HT-29 (cell line): ENCODE measurements at regions not wholly inside any gene's neighbourhood (a gene's known extent, or its start where the extent isn't known, plus 50 kb on each side); places are given as distances from the start of the nearest gene placed in this dataset.

Experiments used
- DNase-seq: peaks from one replicate; pipeline ENCODE4 v3.0.0-alpha.2; 2015; ENCODE audit warnings: low spot score

GRCh38 chr5:125134216-125135081, 388.0 kb upstream of the ZNF608 start:
- DNase-seq: peak; percentile 57

DNA sequence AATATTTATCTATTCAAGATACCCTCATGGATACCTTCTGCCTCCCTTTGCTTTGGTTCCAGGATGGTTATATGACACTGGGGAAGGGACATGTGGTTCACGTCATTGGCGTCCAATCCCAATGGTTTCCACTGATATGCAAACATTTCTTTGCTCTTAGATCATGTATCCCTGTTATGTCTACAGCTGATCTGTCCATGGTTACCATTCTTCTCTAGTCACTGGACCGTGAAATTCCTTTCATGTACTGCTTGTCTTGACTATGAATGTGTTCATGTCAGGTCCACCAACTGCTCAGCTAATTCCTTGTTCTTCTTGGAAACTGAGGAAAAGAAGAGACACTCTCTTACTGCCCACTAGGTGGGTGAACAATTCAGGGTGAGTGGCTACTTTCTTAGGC, 391.1 kb upstream of the ZNF608 start:
- DNase-seq: no peak

DNA sequence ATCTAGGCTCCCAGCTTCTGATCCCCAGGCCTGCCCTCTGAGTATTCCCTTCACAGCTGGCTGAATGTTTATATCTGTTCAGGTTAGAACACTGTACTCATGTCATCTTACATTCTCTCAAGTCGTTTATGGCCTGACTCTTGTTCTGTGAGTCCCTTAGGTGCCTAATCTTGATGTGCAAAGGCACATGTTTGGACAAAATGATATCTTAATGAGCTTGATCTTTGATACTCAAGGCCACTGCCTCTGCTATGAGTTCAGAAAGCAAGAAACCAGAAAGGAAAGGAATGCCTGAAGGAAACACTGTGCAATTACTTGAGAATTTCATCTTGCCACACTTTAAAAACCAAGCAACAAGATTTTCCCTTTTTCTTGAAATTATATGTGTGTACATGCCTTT, 391.8 kb upstream of the ZNF608 start:
- no peak for DNase-seq

DNA sequence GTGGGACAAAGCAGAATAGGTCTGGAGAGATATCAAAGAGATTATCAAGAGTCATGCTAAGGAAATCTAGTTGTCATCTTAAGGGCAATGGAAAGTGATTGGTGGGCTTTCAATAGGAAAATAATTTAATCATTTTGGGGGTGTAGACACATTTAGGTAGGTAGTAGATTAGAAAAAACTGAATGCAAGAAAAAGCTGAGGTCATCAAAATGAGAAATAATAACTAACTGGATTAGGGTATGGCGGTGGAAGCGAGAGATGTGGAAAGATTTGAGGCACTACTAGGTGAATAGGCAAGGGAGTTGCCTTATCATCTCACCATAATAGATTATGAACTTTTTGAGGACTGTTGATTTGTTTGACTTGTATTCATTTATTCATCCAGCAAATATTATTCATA, 393.2 kb upstream of the ZNF608 start:
- DNase-seq: no peak

- no peak for DNase-seq
These were observed 393.8 kb upstream of the ZNF608 start for GRCh38 chr5:125140220-125140619.

DNA sequence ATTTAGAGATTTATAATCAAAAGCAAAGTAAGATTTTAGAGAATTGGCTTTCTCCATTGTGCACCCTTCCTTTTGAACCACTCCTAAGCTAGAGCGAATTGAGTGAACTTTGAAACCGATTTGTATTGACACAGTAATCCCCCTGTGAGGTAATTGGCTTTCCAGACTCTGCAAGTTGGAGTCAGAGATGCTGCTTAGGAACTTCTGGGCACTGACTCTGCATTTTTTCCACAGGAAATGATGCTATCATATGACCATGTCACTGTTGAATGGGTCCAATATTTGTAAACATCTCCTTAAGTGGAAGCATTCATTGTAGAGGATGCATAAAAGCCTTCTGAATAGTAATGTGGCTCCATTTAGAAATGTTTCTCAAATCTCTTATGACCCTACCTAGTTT, 394.4 kb upstream of the ZNF608 start:
- no peak for DNase-seq

- DNase-seq: no peak
These were observed 396.0 kb upstream of the ZNF608 start for GRCh38 chr5:125142458-125142857.

DNA sequence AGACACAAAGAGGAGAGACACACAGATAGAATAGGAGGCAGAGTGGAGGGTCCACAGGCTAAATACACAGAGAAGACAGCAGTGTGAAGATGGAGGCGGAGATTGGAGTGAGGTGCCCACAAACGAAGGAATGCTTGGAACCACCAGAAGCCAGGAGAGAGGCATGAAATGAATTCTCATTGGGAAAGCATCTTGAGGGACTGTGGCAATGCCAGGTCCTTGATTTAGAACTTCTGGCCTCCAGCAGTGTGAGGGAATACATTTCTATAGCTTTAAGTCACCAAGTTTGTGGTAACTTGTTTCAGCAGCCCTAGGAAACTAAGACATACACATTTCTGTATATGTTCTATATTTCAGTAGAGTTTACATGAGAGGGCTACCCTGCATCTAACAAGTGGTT, 396.6 kb upstream of the ZNF608 start:
- DNase-seq: no peak

DNA sequence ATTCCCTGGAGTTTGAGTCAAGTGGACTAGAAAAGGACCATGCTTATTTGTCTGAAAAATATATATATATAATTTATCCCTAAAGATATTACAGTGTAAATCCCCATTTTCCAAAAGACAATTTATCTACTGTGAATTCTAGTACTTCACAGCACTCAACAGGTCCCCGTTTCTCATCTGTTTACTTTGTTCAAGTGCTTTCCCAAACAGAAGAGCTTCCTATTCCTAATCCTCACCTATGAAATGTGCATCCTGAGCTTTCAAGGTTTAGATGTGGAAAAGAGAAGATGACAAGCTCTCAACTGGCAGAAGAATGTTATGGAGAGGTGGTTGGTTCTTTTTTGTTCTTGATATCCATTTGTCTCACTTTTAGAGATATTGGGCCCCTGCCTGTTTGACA, 401.6 kb upstream of the ZNF608 start:
- no peak for DNase-seq

GRCh38 chr5:125148706-125149105, 402.3 kb upstream of the ZNF608 start:
- no peak for DNase-seq

DNA sequence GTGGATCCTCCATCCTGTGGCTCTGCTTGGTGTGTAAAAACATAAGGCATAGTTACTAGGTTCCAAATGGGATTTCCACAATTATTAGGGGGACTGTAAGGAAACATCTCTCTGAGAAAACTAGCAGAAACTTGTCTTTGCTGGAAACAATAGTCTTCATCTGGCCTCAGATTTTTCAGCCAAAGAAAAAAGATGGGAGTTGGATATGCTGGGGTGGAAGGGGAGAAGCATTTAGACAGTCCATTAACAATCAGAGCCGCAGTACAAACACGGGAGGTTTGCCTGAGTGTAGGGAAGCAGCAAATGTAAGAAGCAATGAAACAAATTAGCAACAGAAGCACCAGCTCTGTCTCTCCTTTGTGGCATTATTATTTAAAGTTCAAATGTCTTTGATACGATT, 402.7 kb upstream of the ZNF608 start:
- DNase-seq: no peak

- no peak for DNase-seq
These were observed 403.1 kb upstream of the ZNF608 start for GRCh38 chr5:125149527-125149926.

- DNase-seq: no peak
These were observed 403.7 kb upstream of the ZNF608 start for GRCh38 chr5:125150041-125150669.

DNA sequence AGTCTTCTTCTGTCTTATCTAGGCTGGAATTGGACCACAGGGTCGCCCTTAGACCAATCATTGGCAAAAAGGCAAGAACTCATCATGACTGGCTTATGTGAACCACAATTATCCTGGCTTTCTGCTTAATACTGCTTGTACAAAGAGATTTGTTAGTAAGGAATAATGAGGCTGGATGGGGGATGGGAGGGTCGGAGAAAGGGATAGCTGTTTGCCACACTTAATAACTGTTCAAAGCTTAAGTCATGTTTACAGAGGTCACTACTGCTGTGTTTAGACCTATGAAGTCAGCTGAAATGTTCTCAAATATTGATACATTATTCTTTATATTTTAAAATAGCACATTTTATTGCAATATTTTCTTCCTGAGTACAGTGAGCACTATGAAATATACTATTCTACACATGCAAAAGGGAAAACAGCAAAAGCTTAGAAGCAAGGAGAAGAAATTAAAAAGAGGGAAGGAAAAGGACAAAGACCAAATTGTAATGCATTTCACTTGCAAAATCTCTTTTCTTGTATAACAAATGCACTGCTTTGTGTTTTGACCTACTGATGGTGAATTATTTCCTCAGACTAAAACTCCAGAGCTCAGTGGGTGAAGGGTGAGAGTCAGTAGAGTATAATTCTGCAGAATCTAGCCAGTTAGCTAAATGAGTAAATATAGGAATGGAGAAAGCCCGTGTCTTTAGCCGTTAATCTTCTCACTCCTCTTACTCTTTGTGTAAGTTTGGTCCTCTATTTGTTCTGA, 404.9 kb upstream of the ZNF608 start:
- no peak for DNase-seq

GRCh38 chr5:125152044-125152443, 405.6 kb upstream of the ZNF608 start:
- DNase-seq: no peak

DNA sequence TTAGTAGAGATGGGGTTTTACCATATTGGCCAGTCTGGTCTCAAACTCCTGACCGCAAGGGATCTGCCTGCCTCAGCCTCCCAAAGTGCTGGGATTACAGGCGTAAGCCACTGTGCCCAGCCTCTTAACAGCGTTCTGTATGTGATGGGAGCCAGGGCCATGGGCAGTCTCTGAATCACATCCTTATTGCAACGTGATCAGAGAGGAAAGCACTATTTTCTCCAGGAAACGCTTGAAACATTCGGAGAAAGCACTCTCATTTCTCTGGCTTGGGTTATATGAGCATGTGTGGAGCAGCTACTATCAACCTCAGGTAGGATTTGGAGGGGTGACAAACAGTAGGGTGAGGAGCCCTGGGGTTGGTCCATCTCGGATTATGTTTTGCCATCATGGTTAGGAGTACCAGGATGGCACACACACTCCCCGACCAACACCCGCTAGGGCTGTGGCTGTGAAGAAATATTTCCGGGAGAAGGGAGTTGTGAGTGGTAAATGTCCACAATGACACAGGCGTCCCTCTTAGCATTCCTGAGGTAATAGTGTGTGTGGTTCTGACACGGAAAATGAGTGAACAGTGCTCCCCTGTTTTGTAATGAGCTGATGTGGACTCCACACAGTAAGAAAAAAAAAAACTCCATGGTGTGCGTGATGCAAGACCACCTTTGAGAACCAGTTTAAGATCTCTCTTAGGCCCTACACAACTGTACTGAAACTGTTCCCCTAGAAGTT, 406.2 kb upstream of the ZNF608 start:
- DNase-seq: no peak

DNA sequence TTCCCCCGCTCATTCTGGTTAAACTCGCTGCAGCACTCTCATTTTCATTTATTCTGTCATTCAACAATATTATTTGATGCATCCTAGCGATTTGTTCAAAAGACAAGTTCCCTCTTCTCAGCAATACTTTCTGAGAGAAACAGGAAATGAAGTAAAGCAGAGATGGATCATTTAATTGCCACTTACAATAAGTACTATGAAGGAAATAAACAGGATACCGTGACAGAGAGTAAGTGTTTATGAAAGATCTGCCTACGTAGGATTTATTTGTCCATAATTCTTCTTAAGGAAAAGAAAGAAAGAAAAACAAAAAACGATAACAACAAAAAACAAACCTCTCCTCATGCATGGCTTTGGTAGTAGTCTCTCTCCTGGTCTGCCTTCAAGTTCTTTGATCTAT, 406.8 kb upstream of the ZNF608 start:
- DNase-seq: no peak

DNA sequence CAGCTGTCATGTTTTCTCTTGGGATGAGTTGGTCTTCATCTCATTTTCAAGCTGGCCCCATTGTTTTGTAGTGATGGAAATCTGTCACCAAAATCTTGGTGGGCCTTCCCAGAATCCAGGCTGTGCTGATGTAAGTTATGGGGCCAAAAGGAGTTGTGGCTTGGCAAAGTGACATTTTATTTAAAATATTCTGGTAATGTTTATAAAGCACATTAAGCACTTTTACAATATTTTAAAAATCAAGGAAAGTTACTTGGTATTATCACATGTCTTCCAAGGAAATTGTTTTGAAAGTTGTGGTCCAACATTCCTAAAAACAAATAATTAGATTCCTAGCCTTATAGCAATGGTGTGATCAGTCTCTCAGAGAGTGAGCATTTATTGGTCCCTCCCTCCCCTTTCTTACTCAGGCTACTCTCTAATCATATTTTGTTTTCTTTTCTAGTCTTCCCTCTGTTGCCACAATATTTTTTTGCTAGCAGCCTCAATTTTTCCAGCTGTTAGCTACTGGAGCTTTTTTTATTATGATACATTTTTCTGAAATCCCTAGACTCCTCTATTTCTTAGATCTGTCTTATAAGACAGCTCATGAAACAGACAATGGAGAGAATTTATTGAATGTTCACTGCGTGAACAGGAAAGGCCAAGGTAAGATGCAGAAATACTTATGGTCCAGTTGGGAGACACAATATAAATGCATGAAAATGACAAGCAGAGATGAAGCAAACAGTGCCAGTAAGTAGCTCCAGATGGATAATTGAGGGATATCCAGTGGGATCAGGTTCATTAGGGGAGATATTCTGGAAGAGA, 408.1 kb upstream of the ZNF608 start:
- DNase-seq: no peak

DNA sequence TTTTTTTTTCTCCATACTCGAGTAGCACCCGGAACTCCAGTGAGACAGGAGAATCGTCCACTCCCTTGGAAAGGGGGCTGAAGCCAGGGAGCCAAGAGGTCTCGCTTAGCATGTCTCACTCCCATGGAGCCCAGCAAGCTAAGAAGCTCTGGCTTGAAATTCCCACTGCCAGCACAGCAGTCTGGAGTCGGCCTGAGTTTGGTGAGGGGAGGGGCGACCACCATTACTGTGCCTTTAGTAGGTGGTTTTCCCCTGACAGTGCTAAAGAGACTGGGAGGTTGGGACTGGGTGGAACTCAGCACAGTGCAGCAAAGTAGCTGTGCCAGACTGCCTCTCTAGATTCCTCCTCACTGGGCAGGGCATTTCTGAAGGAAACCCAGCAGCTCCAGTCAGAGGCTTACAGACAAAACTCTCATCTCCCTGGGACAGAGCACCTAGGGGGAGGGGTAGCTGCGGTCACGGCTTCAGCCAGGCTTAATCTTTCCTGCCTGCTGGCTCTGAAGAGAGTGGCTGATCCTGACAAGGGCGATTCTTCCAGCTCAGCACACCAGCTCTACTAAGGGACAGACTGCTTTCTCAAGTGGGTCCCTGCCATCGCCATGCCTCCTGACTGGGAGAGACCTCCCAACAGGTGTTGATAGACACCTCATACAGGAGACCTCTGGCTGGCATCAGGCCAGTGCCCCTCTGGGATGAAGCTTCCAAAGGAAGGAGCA, 414.5 kb upstream of the ZNF608 start:
- DNase-seq: no peak

DNA sequence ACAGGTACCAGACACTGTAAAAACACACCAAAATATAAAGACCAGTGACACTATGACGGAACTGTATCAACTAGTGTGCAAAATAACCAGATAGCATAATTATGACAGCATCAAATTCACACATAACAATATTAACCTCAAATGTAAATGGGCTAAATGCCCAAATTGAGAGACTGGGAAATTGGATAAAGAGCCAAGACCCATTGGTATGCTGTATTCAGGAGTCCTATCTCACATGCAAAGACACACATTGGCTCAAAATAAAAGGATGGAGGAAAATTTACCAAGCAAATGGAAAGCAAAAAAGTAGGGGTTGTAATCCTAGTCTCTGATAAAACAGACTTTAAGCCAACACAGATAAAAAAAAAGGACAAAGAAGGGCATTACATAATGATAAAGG, 416.3 kb upstream of the ZNF608 start:
- no peak for DNase-seq
